ENCODE measurements at regions not wholly inside any gene's neighbourhood (a gene's known extent, or its start where the extent isn't known, plus 50 kb on each side); places are given as distances from the start of the nearest gene placed in this dataset.

DNA sequence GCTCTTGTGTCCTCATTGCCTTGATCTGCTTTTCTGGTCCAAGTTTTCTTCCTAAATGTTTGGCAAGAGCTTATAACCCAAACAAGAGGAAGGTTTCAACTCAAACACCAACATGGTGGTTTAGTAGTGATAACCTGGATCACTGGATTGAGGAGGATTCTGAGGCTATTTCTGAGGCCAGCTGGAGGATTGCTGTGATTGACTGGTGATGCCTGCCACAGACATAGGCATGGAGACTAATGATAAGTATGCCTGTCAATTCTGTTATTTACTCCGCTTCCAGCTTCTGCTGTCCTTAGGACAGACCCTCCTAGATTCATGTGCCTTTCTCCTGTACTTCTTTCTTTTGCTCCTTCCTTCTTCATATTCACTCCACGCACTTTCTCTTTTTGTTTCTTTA lies 150.5 kb downstream of the SHQ1 start:
- no peak for TF ChIP-seq EZH2phosphoT487 (IDR thresholded peaks at IDR 0.05)
- TF ChIP-seq, protein P1, sequence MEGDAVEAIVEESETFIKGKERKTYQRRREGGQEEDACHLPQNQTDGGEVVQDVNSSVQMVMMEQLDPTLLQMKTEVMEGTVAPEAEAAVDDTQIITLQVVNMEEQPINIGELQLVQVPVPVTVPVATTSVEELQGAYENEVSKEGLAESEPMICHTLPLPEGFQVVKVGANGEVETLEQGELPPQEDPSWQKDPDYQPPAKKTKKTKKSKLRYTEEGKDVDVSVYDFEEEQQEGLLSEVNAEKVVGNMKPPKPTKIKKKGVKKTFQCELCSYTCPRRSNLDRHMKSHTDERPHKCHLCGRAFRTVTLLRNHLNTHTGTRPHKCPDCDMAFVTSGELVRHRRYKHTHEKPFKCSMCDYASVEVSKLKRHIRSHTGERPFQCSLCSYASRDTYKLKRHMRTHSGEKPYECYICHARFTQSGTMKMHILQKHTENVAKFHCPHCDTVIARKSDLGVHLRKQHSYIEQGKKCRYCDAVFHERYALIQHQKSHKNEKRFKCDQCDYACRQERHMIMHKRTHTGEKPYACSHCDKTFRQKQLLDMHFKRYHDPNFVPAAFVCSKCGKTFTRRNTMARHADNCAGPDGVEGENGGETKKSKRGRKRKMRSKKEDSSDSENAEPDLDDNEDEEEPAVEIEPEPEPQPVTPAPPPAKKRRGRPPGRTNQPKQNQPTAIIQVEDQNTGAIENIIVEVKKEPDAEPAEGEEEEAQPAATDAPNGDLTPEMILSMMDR (IDR thresholded peaks at IDR 0.05), result no peak
